Uterus (tissue), 2 donors: ENCODE measurements at regions not wholly inside any gene's neighbourhood (a gene's known extent, or its start where the extent isn't known, plus 50 kb on each side); places are given as distances from the start of the nearest gene placed in this dataset.

Experiments used
- CTCF ChIP-seq, 4 experiments: fragments of 200-600 bp in 2 of 4; fragments of 450-650 bp in 2 of 4; sonication (generic) in 2 of 4; IDR thresholded peaks; one replicate each; pipeline ENCODE4 v1.5.1; 2016 to 2019; ENCODE audit warnings: antibody characterized with exemption in 4 of 4, mild to moderate bottlenecking in 2 of 4, moderate library complexity in 1 of 4
- POLR2A ChIP-seq, 2 donors: fragments of 450-650 bp; IDR thresholded peaks; one replicate each; pipeline ENCODE4 v1.6.1; 2016; ENCODE audit warnings: antibody characterized with exemption in 2 of 2, mild to moderate bottlenecking in 1 of 2, moderate library complexity in 1 of 2

- no peak for TF ChIP-seq POLR2A (IDR thresholded peaks at IDR 0.05)
- no peak for TF ChIP-seq CTCF (IDR thresholded peaks at IDR 0.05)
Observed at GRCh38 chr14:41298328-41298690, 308.4 kb upstream of the LRFN5 start.
